GM10266 (cell line): ENCODE measurements at regions not wholly inside any gene's neighbourhood (a gene's known extent, or its start where the extent isn't known, plus 50 kb on each side); places are given as distances from the start of the nearest gene placed in this dataset.

ENCODE experiments used
- DNase-seq: peaks from one replicate; pipeline ENCODE4 v3.0.0; 2012; ENCODE audit errors: extremely low spot score
- CTCF ChIP-seq: IDR thresholded peaks from 2 replicates; pipeline ENCODE4 v1.5.1; 2012; ENCODE audit warnings: mild to moderate bottlenecking, low read depth; ENCODE audit not compliant: control insufficient read depth, insufficient read depth; ENCODE audit errors: missing control alignments

- no peak for DNase-seq
- no peak for TF ChIP-seq CTCF
These were observed 102.6 kb downstream of the LHFPL1 start for GRCh38 chrX:112577146-112577545.

GRCh38 chrX:112571388-112571787 lies 108.3 kb downstream of the LHFPL1 start:
- TF ChIP-seq CTCF: no peak
- DNase-seq: no peak

GRCh38 chrX:112555831-112556230 lies 123.9 kb downstream of the LHFPL1 start:
- no peak for DNase-seq
- TF ChIP-seq CTCF: no peak

GRCh38 chrX:112545051-112545450 lies 134.7 kb downstream of the LHFPL1 start:
- DNase-seq: no peak
- no peak for TF ChIP-seq CTCF

- no peak for DNase-seq
- TF ChIP-seq CTCF: no peak
These were observed 143.2 kb downstream of the LHFPL1 start for GRCh38 chrX:112536544-112536943.

- no peak for DNase-seq
- TF ChIP-seq CTCF: no peak
These were observed 151.8 kb downstream of the LHFPL1 start for GRCh38 chrX:112527903-112528302.

- TF ChIP-seq CTCF: no peak
- DNase-seq: no peak
These were observed 158.1 kb downstream of the LHFPL1 start for GRCh38 chrX:112521676-112522075.
